WTC11 (cell line): ENCODE measurements at regions not wholly inside any gene's neighbourhood (a gene's known extent, or its start where the extent isn't known, plus 50 kb on each side); places are given as distances from the start of the nearest gene placed in this dataset.

ENCODE experiments used
- JUN ChIP-seq: sonication (generic); formaldehyde crosslinking; IDR thresholded peaks from 2 replicates; pipeline ENCODE4 v1.8.0; 2023; ENCODE audit warnings: mild to moderate bottlenecking, missing genetic modification reagents
- TF ChIP-seq, protein P1 (sequence below): fragments of 200-600 bp; IDR thresholded peaks from 2 replicates; pipeline ENCODE4 v1.8.0; 2022; ENCODE audit warnings: antibody characterized with exemption
- TF ChIP-seq, protein P2 (sequence below): sonication (generic); formaldehyde crosslinking; IDR thresholded peaks from 2 replicates; pipeline ENCODE4 v1.8.1; 2023; ENCODE audit warnings: mild to moderate bottlenecking, missing genetic modification reagents, moderate library complexity

- no peak for TF ChIP-seq JUN (CRISPR knock-in tag)
- TF ChIP-seq, protein P1, sequence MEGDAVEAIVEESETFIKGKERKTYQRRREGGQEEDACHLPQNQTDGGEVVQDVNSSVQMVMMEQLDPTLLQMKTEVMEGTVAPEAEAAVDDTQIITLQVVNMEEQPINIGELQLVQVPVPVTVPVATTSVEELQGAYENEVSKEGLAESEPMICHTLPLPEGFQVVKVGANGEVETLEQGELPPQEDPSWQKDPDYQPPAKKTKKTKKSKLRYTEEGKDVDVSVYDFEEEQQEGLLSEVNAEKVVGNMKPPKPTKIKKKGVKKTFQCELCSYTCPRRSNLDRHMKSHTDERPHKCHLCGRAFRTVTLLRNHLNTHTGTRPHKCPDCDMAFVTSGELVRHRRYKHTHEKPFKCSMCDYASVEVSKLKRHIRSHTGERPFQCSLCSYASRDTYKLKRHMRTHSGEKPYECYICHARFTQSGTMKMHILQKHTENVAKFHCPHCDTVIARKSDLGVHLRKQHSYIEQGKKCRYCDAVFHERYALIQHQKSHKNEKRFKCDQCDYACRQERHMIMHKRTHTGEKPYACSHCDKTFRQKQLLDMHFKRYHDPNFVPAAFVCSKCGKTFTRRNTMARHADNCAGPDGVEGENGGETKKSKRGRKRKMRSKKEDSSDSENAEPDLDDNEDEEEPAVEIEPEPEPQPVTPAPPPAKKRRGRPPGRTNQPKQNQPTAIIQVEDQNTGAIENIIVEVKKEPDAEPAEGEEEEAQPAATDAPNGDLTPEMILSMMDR, result no peak
- TF ChIP-seq, protein P2, sequence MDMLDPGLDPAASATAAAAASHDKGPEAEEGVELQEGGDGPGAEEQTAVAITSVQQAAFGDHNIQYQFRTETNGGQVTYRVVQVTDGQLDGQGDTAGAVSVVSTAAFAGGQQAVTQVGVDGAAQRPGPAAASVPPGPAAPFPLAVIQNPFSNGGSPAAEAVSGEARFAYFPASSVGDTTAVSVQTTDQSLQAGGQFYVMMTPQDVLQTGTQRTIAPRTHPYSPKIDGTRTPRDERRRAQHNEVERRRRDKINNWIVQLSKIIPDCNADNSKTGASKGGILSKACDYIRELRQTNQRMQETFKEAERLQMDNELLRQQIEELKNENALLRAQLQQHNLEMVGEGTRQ (CRISPR knock-in tag), result no peak
Measured at GRCh38 chr10:8393531-8393930, 339.0 kb downstream of the GATA3 start.
